NCI-H345 treated with DMSO at 0.1 percent for 48 hours (cell line): ENCODE measurements at regions not wholly inside any gene's neighbourhood (a gene's known extent, or its start where the extent isn't known, plus 50 kb on each side); places are given as distances from the start of the nearest gene placed in this dataset.

Source experiments
- DNase-seq: peaks from one replicate; lab custom pipeline; 2025; ENCODE audit not compliant: unreplicated experiment; lab: John Stamatoyannopoulos, UW

DNA sequence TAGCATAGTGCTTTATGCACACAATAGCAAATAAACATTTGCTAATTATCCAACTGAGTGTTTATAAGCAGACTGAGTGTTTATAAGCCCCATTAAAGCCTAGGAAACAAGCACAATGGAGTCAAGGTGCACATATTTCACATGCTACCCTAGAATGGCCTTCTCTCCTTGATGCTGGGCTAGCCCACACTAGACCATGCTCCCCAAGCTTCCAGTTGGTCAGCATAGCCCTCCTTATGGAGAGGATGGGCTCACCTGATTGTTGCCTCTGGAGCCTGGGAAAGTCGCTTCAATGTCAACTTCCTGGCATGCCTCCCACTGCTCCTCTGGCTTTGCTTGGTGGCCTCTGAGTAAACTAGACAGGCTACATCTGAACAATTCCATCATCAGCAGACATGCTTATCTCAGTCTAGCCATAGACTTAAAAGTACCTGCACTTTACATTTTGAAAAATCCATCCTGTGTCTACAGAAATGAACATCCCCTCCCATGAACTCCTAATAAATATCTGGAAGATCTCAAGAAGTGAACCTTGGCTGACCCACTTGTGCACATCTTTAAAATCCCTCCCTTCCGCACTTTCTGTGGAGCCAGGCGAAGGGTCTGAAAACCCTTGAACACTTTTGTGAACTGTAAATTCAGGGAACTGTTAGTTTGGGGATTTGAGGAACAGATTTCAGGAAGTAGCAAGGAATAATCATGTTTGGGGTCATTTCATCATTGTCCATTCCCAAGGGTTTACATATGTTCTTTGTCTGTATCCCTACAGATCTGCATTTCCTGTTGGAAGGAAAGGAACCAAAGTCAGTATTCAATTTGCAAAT, 486.6 kb downstream of the ARHGEF28 start:
- DNase-seq = no peak

DNA sequence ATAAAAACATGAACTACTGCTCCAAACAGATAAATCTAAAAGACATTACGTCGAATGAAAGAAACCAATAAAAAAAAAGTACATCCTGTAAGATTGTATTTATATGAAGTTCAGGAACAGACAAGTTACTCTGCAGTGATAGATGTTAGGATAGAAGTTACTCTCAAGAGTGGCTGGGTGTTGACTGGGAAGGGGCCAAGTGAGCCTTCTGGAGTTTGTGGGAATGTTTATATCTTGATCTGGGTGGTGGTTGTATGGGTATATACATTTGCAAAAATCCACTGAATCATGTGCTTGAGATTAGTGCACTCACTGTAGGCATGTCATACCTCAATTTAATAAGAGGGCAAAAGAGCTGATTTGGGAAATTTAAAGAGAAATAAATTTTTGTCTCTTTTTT, 485.8 kb downstream of the ARHGEF28 start:
- DNase-seq = no peak

DNA sequence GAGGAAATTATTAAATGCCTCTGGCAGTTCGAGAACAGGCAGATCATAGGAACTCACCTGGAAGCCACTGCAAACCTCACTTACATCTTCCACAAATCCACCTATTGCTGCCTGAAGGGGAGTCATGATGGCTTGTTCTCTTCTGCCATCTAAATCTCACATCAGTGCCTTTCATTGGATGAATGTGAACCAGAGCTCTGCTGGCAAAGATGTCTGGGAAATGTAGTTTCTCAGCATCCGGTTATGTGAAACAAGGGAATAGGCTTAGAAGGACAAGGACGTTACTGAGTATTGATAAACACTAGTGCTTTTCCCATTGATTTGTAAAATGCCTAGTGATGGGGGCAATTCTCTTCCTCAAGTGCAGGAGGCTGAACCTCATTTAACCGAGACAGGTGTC, 483.3 kb downstream of the ARHGEF28 start:
- no peak for DNase-seq

DNA sequence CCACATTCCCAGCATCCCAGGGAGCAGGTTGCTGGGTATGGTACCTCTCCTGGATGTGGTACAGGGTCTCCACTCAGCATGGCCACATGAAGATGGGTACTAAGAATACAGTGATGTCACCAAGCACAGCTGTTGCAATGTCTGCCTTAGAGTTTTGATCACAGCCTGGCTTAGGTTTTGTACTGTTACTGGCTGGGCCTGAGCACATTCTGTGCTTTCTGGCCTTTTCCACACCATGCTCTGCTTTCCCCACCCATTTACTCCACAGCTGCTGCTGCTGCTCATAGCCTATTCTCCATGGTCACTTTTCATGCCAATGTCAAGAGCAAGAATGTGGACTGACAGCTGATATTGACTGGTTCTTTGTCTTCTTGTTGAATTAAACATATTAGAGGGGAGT, 481.9 kb downstream of the ARHGEF28 start:
- DNase-seq = no peak

DNA sequence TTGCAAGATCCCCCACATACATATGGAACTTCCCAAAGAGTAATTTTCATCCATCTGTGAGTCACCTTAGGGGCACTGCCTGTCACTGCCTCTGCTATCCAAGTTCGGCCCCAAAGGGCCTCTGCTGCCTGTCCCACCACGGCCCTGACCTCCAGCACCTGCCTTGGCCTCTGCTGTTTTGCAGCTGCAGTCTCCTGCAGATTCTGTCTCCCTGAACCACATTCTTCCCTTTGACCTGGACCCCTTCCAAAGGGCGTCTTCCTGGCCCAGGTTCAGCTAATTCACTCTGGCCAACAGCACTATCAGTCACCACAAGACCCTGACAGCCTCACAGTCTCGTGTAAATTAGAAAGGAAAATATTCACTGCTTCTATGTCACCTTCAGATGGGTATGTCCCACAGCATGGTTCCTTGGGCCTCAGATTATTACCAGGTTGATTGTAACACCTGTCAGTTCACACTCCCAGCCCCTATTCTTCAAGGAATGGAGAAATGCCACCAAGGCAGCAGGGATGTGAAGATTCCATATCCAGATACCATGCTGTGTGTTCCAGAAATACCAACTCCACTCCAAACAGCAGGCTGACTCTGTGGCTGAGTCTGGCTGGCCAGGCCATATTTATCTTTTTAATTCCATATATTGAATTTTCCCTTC, 479.3 kb downstream of the ARHGEF28 start:
- no peak for DNase-seq

DNA sequence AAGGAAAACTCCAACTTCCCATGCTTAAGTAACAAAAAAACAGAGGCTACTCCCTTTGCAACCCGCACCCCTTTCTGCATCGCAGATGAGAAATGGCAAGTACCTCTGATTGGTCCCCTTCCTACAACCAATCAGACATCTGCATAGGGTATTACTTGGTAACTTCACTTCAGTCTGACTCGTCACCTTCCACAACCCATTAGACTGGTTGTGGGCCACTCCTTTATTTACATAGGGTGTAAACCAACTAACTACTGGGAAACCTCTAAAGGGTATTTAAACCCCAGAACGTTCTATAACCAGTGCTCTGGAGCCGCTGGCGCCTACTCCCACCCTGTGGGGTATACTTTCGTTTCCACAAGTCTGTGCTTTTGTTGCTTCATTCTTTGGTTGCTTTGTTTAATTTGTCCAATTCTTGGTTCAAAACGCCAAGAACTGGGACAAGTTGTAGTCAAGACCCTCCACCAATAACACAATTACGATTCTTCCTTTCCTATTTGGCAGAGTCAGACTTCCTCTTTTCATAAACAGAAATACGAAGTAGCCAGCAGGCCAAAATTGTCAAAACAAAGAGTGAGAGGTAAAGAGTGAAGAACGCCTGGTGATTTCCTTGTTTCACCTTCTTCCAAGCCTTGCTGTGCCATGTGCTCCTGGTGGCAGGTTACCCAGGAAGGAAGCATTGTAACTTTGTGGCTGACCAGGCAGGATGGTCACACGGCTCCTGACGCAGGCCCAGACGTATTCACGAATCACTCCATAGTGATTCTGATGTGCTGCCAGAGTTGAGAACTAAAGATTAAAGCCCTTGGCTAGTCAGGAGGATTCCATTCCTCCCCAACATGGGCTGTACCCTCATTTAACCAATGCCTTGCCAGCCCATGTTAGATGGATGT, 477.4 kb downstream of the ARHGEF28 start:
- DNase-seq = no peak

DNA sequence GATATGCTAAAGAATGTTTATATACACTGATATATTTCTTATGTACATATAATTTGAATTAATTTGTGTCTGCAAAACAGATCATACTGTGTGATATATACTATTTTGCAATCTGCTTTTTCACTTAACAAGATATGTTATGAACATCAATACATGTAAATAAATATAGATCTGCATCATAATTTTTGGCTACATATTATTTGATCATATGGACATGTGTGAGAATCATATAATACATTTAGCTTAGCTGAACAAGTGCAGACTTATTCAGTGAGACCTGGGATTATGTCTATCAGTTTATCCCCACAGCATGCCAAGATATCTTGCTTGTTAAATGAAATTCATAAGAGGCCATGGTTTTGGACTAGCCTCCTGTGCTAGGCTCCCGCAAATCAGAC, 474.3 kb downstream of the ARHGEF28 start:
- DNase-seq = no peak

DNA sequence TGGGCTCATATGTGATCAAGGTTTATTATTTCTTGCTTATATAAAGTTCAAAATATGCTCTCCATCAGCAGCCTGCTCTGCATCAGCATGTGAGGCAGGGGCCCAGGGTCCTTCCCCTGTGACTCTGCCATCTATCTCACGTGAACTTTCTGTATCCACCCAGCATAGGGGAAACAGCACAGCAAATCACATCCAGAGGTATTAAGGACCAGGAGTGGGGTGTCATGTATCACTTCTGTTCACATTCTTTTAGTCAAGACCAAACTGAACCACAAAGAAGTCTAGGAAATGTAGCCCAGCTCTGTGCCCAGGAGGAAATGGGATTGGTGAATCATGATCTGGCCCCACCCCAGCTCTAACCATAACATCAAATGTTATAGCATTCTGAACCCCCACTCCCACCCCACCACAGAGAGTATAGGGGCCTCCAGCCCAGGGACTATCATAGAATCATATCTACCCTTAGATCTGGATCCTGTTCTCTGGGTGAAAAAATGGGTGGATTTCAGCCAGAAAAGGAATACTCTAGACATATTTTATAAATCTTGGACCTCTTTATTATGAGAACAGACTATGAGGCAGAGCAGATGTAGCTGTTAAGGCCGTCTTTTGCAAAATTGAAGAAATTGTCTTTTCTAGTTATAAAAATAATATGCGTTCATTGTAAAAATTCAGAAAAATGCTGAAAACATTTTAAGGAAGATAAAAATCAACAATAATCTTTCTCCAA, 473.7 kb downstream of the ARHGEF28 start:
- DNase-seq = no peak

DNA sequence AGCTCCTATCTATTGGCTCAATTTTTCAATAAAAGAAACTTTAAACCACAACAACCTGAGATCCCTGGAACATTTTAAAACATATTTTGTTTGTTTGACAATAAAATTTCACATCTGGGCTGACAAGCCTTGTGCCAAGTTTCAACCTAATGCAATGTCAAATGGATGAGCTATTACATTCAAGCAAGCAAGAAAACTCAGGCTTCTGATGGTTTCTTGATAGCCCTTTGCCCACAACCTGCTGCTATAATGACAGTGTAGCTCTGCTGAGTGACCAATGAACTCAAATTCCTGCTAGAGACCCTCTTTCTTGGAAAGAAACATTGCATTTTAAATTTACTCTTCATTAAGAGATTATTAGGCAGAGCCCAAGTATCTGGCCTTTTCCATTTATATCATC, 472.9 kb downstream of the ARHGEF28 start:
- DNase-seq = no peak

DNA sequence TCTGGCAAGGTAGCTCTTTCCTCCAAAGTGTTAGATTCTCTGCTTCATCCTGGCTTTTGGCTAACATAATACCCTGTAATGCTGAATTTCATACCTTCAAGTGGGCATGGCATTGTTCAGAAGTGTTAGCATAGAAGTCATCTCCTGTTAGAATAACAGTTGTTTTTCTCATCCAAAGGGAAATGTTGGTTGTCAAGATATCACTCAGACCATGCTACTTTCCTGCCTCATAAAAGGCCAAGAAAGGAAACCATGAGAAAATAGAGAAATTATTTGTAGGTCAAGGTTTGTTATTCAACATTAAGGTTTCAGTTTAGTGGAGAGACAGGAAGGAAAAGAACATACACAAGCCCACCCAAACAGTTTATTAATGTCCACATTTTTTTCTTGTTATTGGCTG, 472.5 kb downstream of the ARHGEF28 start:
- DNase-seq = no peak

DNA sequence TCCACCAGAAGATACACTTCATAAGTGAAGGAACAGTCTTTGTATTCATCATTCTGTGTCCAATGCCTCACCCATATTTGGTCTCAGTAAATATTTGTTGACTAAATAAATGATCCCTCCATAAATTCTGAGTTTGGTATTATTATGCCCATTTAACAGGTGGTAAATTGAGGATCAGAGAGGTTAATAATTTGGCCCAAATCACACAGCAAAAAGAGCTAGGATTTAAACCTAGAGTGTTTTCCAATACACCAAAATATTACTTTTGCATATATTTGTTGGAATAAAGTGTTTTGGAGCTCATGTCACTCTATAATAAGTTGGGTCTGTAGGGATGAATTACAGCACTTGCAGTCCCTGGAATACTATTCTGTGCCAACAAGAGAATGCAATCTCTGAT, 470.3 kb downstream of the ARHGEF28 start:
- DNase-seq = no peak

DNA sequence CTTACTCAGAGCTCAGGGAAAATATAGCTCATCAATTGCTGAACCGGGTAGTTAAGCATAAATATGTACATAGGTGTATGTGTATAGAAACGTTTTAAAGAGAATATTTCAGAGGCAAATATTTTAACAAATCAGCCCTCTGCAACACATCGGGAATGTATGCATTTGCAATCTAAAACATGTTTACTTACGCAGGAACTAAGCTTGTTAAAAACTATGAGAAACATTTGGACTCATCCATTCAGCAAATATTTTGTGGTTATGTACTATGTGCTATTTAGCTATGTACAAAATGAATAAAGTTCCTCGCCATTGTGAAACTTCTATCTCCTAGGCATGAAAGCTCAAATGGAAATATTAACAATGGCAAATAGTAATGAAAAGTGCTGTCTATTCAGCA, 469.9 kb downstream of the ARHGEF28 start:
- DNase-seq = no peak

DNA sequence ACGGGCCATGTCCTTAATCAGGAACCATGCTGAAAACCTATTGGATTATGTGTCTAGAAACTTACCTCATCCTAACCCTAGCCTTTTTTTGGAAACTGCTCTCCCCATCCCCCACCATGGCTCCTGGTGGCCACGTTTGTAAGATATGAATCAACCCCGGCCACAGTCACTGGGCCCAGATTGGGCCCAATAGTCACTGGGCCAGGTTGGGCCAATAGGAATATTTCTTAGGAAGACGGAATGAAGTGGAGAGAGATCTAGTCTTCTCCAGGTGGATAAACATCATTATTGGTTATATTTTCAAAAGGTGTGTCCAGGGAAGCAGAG, 468.7 kb downstream of the ARHGEF28 start:
- DNase-seq = no peak

DNA sequence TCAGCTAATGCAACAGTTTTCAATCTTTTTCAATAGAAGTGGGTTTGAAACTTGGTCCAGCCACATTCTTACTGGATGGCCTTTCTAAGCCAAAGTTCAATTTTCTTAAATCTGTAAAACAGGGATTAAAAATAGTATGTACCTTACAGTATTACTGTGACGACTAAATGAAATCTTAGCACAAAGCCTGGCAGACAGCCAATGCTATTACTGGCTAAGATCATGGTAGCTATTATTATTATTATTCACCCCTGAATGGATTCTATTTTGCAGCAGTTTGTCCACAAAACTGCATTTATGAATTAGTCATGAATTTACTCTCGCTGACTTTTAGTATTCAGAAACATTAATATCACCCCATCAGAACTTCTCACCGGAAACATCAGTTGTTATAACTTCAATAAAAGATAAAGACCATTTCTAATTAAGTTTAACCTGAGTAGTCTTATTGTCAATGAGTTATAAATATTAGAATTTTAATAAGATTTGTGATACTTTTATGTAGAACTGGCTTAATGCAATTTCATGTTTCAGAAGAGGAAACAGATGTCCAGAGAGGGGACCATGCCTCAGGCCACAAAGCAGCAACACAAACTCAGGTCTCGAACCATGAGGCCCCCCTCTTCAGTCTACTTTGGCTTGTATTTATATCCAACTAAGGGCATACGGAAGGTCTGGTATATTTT, 468.2 kb downstream of the ARHGEF28 start:
- DNase-seq = no peak

DNA sequence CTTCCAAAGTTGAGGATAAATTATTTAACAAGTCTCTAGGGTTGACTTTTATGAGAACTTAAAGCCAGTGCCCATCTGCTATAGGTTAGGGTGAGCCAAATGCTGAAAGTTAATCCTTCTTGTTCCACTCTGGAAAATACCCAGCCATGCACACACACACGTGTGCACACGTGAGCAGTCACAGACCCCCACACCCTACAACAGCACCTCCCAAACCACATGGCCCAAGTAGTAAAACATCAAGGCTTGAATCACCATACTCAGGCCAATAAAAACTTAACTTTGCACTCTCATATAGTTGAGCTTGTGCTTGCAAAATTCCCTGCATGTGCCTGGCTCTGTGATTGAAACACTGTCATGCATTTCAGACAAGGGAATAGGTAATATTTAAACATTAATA, 467.6 kb downstream of the ARHGEF28 start:
- no peak for DNase-seq

DNA sequence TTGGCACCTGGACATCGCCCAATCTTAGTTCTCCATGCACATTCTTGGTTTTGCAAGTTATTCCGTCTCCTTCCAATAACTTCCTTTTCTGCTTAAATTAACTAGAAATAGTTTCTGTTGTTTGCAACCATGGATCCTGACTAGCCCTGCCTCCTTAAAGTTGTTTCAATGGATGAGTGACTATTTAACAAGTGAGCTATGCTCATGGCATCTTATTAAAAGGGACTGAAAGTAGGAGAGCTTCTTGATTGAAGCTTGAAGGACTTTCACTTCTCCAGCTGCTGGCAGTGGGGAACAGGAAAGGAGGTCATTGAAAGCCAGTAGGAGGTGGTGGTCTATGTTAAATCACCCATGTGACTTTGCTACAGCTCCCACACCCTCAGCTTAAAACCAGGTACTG, 466.8 kb downstream of the ARHGEF28 start:
- no peak for DNase-seq

DNA sequence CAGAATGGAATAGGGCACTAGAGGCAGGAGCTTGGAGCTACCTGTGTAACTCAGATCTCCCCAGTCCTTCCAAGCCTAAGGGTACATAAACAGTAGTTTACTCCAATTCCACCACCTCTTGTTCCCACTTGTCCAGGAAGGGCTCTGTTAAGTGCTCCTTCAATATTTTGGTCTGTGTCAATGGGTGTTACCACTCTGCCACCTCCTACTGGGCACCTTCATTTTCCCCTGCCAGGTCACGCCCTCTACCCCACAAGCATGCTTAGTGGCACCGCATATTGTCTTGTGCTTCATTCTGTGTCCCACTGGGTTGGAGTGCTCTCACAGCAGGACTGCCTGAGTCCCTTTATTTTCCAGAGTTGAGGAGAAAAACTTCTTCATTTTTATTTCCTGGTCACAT, 459.8 kb downstream of the ARHGEF28 start:
- DNase-seq = peak; percentile 70

DNA sequence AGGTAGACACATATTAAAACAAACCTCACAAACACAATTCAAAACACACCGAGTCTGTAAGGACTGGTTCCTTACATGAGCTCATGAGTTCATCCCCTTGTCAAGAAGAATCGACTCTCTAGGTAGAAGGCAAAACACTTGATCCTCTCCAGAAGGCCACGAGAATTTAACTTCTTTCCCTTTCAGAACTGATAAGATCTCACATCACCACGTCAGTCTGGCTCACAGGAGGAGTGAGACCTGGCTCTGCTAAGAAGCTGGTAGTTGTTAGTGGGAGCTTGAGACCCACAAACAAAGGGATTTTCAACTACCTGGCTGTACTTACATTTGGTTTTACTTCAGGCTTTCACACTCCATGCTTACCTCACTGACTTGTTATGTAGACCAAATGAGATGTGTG, 459.2 kb downstream of the ARHGEF28 start:
- DNase-seq = no peak

DNA sequence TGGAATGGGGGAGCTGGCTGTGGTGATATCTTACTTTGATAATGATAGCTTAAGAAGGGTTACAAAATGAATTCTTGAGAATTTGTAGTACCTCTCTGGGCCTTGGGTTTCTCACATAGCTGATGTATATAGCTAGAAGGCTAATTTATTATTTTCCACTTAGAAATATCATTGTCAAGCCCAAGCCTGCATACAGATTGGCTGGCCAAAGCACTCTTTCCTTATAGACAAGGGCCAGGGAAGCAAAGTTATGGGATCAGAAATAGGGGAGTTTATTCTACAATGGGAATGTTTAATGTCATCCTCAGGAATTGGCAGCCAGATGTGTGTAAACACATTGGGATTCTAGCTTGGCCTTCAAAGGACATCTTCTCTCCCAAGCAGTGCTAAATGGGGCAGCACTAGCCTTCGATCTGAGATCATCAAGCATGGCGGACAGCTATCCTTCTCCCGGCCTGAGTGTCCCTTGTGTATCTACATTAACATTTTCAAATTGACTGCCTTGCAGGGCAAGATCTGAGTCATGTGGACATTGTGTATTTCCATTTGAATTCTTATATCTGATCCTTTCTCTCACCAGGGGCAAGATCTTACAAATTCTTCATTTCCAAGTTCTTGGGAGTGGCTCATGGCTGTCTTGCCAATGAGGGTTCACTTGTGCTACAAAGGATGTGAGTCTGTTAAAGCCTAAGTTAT, 457.2 kb downstream of the ARHGEF28 start:
- no peak for DNase-seq

DNA sequence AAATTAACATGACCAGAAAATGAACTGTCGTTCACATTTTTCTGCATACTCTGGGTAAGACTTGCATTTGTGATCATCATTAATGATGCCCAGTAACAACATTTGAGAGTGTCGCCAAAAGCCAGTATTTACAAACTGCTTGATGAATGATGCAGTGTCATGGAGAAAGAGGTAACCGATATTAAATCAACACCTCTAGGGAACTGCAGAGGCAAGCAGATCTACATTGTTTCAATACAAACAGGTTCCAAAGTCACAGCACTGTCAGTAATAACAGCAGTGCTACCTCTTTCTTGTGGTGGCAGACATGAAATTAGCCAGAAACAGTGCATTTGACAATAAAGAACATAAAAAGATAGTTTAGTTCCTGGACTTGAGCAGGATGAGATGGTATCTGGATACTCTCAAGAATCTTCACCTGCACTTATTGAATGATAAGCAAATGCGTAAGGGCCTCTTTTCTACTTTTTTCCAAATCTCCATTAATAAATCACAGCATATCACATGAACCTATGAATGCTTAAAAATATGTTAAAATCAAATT, 456.6 kb downstream of the ARHGEF28 start:
- no peak for DNase-seq
